ENCODE measurements at regions not wholly inside any gene's neighbourhood (a gene's known extent, or its start where the extent isn't known, plus 50 kb on each side); places are given as distances from the start of the nearest gene placed in this dataset.
A peak's percentile ranks its signal among the peaks of the same experiment; 100 is the strongest.

GRCh38 chr3:64916937-64917336 is 229.1 kb upstream of the ADAMTS9 start:
- Histone ChIP-seq H2AFZ (no peak overlapping the region), H3K79me2 (ENCODE audit: insufficient read depth) (no peaks in the 10 kb centered on the region), H3K27me3 (replicated peaks; ENCODE audit: insufficient read depth) (no peaks in the 10 kb centered on the region), H3K4me2 (ENCODE audit: unreplicated experiment) (no peak overlapping the region), H3F3A (ENCODE audit: insufficient read depth) (no peaks in the 10 kb centered on the region), H3K4me3 (no peak overlapping the region), H3K9me2 (ENCODE audit: insufficient read depth) (no peaks in the 10 kb centered on the region), H3K4me1 (ENCODE audit: insufficient read depth) (no peaks in the 10 kb centered on the region), H3K36me3 (ENCODE audit: low read depth) (no peaks in the 10 kb centered on the region), H3K9me3 (ENCODE audit: low read depth) (no peaks in the 10 kb centered on the region), H3K9ac (no peak overlapping the region), H3K27ac (no peak overlapping the region), H4K20me1 (ENCODE audit: insufficient read depth) (no peaks in the 10 kb centered on the region)
- 67 to 69% methylated on average over 4 of the region's 4 CpGs for WGBS, 2 experiments (ENCODE audit: low coverage in 1 of 2, low lambda C conversion rate in 2 of 2, missing lambda C conversion rate in 2 of 2)
- no peak for DNase-seq
- TF ChIP-seq EZH2phosphoT487 (IDR thresholded peaks at IDR 0.05; ENCODE audit: insufficient read depth, low read depth) (no peak), EZH2 (IDR thresholded peaks at IDR 0.05; ENCODE audit: insufficient read depth, poor library complexity, severe bottlenecking) (no peak)
- in situ Hi-C loops (cut with MboI), result no loop called here

GRCh38 chr3:64916192-64916798 is 228.5 kb upstream of the ADAMTS9 start:
- no peak overlapping the region for H3K4me2 ChIP-seq (ENCODE audit: unreplicated experiment)
- no peaks in the 10 kb centered on the region for H3K27me3 ChIP-seq (replicated peaks; ENCODE audit: insufficient read depth)
- DNase-seq, result no peak
- no peak overlapping the region for H3K9ac ChIP-seq
- H3K4me3 ChIP-seq, result no peak overlapping the region
- H3K36me3 ChIP-seq (ENCODE audit: low read depth), result no peaks in the 10 kb centered on the region
- no peaks in the 10 kb centered on the region for H3K9me2 ChIP-seq (ENCODE audit: insufficient read depth)
- H2AFZ ChIP-seq, result no peak overlapping the region
- no peaks in the 10 kb centered on the region for H3F3A ChIP-seq (ENCODE audit: insufficient read depth)
- H3K79me2 ChIP-seq (ENCODE audit: insufficient read depth), result no peaks in the 10 kb centered on the region
- no peak overlapping the region for H3K27ac ChIP-seq
- no peaks in the 10 kb centered on the region for H3K9me3 ChIP-seq (ENCODE audit: low read depth)
- H4K20me1 ChIP-seq (ENCODE audit: insufficient read depth), result no peaks in the 10 kb centered on the region
- no peak for TF ChIP-seq EZH2phosphoT487 (IDR thresholded peaks at IDR 0.05; ENCODE audit: insufficient read depth, low read depth)
- no peak for TF ChIP-seq EZH2 (IDR thresholded peaks at IDR 0.05; ENCODE audit: insufficient read depth, poor library complexity, severe bottlenecking)
- in situ Hi-C loops (cut with MboI), result no loop called here
- 91 to 92% methylated on average over 8 of the region's 8 CpGs for WGBS, 2 experiments (ENCODE audit: low coverage in 1 of 2, low lambda C conversion rate in 2 of 2, missing lambda C conversion rate in 2 of 2)
- no peaks in the 10 kb centered on the region for H3K4me1 ChIP-seq (ENCODE audit: insufficient read depth)

DNA sequence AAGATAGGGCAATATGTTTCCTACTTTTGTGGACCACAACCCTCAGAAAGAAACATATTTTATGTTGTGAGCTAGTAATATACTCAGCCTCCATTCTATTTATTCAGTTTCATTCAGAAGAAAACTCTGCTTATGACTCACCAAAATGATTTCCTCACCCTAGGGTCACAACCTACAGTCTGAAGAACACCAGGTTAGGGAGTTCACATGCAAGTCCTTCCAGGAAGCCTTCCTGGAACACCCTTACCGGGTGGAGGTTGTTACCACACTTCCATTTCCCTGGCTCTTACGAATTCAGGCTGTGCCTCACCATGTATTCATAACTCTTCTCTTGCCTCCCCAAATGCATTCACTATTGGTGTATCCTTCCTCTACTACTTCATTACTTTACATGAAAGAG is 228.0 kb upstream of the ADAMTS9 start:
- Histone ChIP-seq H3K36me3 (ENCODE audit: low read depth) (no peaks in the 10 kb centered on the region), H3K4me3 (no peak overlapping the region), H3K79me2 (ENCODE audit: insufficient read depth) (no peaks in the 10 kb centered on the region), H3K4me2 (ENCODE audit: unreplicated experiment) (no peak overlapping the region), H3K4me1 (ENCODE audit: insufficient read depth) (no peaks in the 10 kb centered on the region), H3K27me3 (replicated peaks; ENCODE audit: insufficient read depth) (no peaks in the 10 kb centered on the region), H3F3A (ENCODE audit: insufficient read depth) (no peaks in the 10 kb centered on the region), H4K20me1 (ENCODE audit: insufficient read depth) (no peaks in the 10 kb centered on the region), H3K27ac (no peak overlapping the region), H3K9me3 (ENCODE audit: low read depth) (no peaks in the 10 kb centered on the region), H3K9ac (no peak overlapping the region), H2AFZ (no peak overlapping the region), H3K9me2 (ENCODE audit: insufficient read depth) (no peaks in the 10 kb centered on the region)
- DNase-seq, result peak; percentile 3
- TF ChIP-seq EZH2phosphoT487 (IDR thresholded peaks at IDR 0.05; ENCODE audit: insufficient read depth, low read depth), result no peak
- TF ChIP-seq EZH2 (IDR thresholded peaks at IDR 0.05; ENCODE audit: insufficient read depth, poor library complexity, severe bottlenecking), result no peak
- in situ Hi-C loops (cut with MboI), result no loop called here
- WGBS, 2 experiments (ENCODE audit: low coverage in 1 of 2, low lambda C conversion rate in 2 of 2, missing lambda C conversion rate in 2 of 2), result 34 to 39% methylated on average over 2 of the region's 2 CpGs

GRCh38 chr3:64913515-64913914 is 225.7 kb upstream of the ADAMTS9 start:
- WGBS, 2 experiments (ENCODE audit: low coverage in 1 of 2, low lambda C conversion rate in 2 of 2, missing lambda C conversion rate in 2 of 2), result 63 to 76% methylated on average over 4 of the region's 4 CpGs
- Histone ChIP-seq H3K27me3 (replicated peaks; ENCODE audit: insufficient read depth) (no peaks in the 10 kb centered on the region), H3K36me3 (ENCODE audit: low read depth) (no peaks in the 10 kb centered on the region), H3K9me3 (ENCODE audit: low read depth) (no peaks in the 10 kb centered on the region), H3K27ac (no peak overlapping the region), H3K9ac (no peak overlapping the region), H3K4me2 (ENCODE audit: unreplicated experiment) (no peak overlapping the region), H3K79me2 (ENCODE audit: insufficient read depth) (no peaks in the 10 kb centered on the region), H3K9me2 (ENCODE audit: insufficient read depth) (no peaks in the 10 kb centered on the region), H3K4me1 (ENCODE audit: insufficient read depth) (no peaks in the 10 kb centered on the region), H3K4me3 (no peak overlapping the region), H2AFZ (no peak overlapping the region), H3F3A (ENCODE audit: insufficient read depth) (no peaks in the 10 kb centered on the region), H4K20me1 (ENCODE audit: insufficient read depth) (no peaks in the 10 kb centered on the region)
- TF ChIP-seq EZH2 (IDR thresholded peaks at IDR 0.05; ENCODE audit: insufficient read depth, poor library complexity, severe bottlenecking) (no peak), EZH2phosphoT487 (IDR thresholded peaks at IDR 0.05; ENCODE audit: insufficient read depth, low read depth) (no peak)
- in situ Hi-C loops (cut with MboI), result no loop called here
- no peak for DNase-seq

DNA sequence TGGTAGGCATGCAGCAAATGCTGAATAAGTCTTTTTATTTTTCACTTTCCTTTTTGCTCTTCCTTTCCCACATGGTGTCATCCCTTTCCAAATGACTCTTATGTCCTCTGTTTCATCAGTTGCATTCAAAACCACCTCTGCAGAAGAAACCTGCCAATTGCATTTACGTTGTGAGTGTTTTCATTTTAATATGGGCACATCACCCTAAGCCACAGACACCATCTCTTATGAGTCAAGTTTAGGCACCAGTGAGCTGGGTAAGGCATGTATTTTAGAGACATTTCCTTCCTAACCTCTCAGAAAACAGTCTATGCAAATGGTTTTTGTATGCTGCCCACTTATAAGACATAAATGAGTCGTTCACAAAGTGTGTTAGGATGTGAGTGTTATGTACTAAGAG is 223.3 kb upstream of the ADAMTS9 start:
- Histone ChIP-seq H3K4me3 (no peak overlapping the region), H3K4me1 (ENCODE audit: insufficient read depth) (no peaks in the 10 kb centered on the region), H3K27ac (no peak overlapping the region), H2AFZ (no peak overlapping the region), H3K36me3 (ENCODE audit: low read depth) (no peaks in the 10 kb centered on the region), H3K9me2 (ENCODE audit: insufficient read depth) (no peaks in the 10 kb centered on the region), H3K27me3 (replicated peaks; ENCODE audit: insufficient read depth) (no peaks in the 10 kb centered on the region), H3K9me3 (ENCODE audit: low read depth) (no peaks in the 10 kb centered on the region), H3K79me2 (ENCODE audit: insufficient read depth) (no peaks in the 10 kb centered on the region), H3F3A (ENCODE audit: insufficient read depth) (no peaks in the 10 kb centered on the region), H3K9ac (no peak overlapping the region), H3K4me2 (ENCODE audit: unreplicated experiment) (no peak overlapping the region), H4K20me1 (ENCODE audit: insufficient read depth) (no peaks in the 10 kb centered on the region)
- WGBS, 2 experiments (ENCODE audit: low coverage in 1 of 2, low lambda C conversion rate in 2 of 2, missing lambda C conversion rate in 2 of 2), result 27 to 32% methylated on average over 2 of the region's 2 CpGs
- in situ Hi-C loops (cut with MboI), result no loop called here
- DNase-seq, result no peak
- no peak for TF ChIP-seq EZH2phosphoT487 (IDR thresholded peaks at IDR 0.05; ENCODE audit: insufficient read depth, low read depth)
- TF ChIP-seq EZH2 (IDR thresholded peaks at IDR 0.05; ENCODE audit: insufficient read depth, poor library complexity, severe bottlenecking), result no peak
